ENCODE measurements at regions not wholly inside any gene's neighbourhood (a gene's known extent, or its start where the extent isn't known, plus 50 kb on each side); places are given as distances from the start of the nearest gene placed in this dataset.
A peak's percentile ranks its signal among the peaks of the same experiment; 100 is the strongest.
"Not testable (repeated sequence)": the region's sequence is repeated elsewhere in the genome, so short reads cannot be mapped to it uniquely, and the experiment has no call there.

DNA sequence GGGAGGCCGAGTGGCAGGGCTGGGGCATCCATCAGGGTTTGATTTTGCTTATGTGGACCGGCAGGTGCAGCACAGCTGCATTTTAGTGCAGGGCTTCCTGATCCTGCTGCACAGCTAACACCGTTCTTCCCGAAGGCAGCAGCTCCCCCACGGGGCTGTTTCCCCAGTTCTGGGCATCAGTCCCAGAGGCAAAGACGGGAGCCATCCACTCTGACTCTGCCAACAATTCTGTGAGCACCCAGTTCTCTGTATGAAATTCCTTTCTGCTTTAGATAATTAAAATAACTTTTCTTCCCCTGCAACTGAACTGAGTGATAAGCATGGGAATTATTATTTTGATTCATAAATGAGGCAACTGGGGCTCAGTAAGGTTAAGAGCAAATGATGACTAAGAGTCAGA lies 262.9 kb upstream of the ATP10A start:
- no peak for DNase-seq (ENCODE audit: low read depth)
- H3K4me3 ChIP-seq (ENCODE audit: low read length), result no peak overlapping the region
- TF ChIP-seq, protein P1, sequence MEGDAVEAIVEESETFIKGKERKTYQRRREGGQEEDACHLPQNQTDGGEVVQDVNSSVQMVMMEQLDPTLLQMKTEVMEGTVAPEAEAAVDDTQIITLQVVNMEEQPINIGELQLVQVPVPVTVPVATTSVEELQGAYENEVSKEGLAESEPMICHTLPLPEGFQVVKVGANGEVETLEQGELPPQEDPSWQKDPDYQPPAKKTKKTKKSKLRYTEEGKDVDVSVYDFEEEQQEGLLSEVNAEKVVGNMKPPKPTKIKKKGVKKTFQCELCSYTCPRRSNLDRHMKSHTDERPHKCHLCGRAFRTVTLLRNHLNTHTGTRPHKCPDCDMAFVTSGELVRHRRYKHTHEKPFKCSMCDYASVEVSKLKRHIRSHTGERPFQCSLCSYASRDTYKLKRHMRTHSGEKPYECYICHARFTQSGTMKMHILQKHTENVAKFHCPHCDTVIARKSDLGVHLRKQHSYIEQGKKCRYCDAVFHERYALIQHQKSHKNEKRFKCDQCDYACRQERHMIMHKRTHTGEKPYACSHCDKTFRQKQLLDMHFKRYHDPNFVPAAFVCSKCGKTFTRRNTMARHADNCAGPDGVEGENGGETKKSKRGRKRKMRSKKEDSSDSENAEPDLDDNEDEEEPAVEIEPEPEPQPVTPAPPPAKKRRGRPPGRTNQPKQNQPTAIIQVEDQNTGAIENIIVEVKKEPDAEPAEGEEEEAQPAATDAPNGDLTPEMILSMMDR (conservative IDR thresholded peaks at IDR 0.05; ENCODE audit: low read length), result no peak

DNA sequence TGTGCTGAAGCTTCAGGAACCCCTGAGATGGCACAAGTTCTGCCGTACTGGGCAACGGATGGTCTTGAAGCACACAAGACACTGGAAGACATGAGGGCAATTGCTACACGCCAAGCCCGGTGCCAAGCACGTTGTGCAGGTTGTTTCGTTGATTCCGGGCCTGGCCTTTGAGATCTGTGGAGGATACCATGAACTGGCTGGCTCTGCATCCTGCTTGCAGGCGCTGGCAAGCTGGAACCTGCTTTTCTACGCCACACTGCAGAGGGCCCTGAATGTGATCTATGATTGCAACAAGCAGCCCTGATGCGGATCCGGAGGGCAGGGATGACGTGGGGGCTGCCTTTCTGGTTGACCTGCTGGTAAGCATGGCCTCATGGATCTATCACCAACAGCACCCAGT lies 262.5 kb upstream of the ATP10A start:
- no peak overlapping the region for H3K4me3 ChIP-seq (ENCODE audit: low read length)
- TF ChIP-seq, protein P1 (conservative IDR thresholded peaks at IDR 0.05; ENCODE audit: low read length), result no peak

DNA sequence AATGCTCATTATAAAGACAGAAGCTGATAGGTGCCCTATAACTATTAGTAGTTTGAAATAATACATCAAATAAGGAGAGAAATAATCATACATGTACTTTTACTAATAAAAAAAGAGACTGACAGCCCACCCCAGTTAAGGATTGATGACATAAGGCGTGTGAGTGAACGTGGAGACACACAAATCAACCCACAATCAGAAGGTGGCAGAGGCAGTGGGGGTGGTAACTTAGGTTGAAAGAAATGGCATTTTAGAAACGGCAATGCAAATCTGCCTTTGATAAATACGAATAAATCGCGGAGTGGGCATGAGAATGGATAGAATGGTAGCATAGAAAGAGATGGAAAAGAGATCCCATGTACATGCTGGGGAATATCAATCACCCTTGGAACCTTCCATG lies 256.2 kb upstream of the ATP10A start:
- no peak for DNase-seq (ENCODE audit: low read depth)
- no peak overlapping the region for H3K4me3 ChIP-seq (ENCODE audit: low read length)
- TF ChIP-seq, protein P1 (conservative IDR thresholded peaks at IDR 0.05; ENCODE audit: low read length), result no peak

More for the DNA sequence above, 262.5 kb upstream of the ATP10A start:
- DNase-seq (ENCODE audit: low read depth), result no peak

GRCh38 chr15:26115229-26115943 lies 252.3 kb upstream of the ATP10A start:
- H3K4me3 ChIP-seq (ENCODE audit: low read length), result no peak overlapping the region
- peak; percentile 16 for DNase-seq (ENCODE audit: low read depth)
- TF ChIP-seq, protein P1 (conservative IDR thresholded peaks at IDR 0.05; ENCODE audit: low read length), result no peak

DNA sequence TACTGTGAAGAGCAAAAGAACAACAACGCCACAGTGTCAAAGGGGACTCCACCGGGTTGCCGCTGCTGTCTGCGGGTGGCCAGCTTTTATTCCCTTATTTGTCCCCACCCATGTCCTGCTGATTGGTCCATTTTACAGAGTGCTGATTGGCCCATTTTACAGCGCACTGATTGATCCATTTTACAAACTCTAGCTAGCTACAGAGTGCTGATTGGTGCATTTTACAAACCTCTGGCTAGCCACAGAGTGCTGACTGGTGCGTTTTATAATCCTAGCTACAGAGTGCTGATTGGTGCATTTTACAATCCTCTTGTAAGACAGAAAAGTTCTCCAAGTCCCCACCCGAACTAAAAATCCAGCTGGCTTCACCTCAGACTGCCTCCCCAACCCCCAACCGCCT lies 251.0 kb upstream of the ATP10A start:
- not testable (repeated sequence) for DNase-seq (ENCODE audit: low read depth); H3K4me3 ChIP-seq (ENCODE audit: low read length)

GRCh38 chr15:26113296-26113695 lies 250.2 kb upstream of the ATP10A start:
- TF ChIP-seq, protein P1 (conservative IDR thresholded peaks at IDR 0.05; ENCODE audit: low read length), result no peak
- no peak overlapping the region for H3K4me3 ChIP-seq (ENCODE audit: low read length)
- no peak for DNase-seq (ENCODE audit: low read depth)

GRCh38 chr15:26109203-26109602 lies 246.1 kb upstream of the ATP10A start:
- DNase-seq (ENCODE audit: low read depth), result no peak
- H3K4me3 ChIP-seq (ENCODE audit: low read length), result no peak overlapping the region
- TF ChIP-seq, protein P1 (conservative IDR thresholded peaks at IDR 0.05; ENCODE audit: low read length), result no peak

All from AG10803 (cell line).